CD14-positive monocyte (primary cell): ENCODE measurements at regions not wholly inside any gene's neighbourhood (a gene's known extent, or its start where the extent isn't known, plus 50 kb on each side); places are given as distances from the start of the nearest gene placed in this dataset.

Experiments used
- DNase-seq, 3 donors: peaks; one replicate each; pipeline ENCODE4 v3.0.0-alpha.2; 2011 to 2022
- H2AFZ ChIP-seq: 2 replicates; pipeline ENCODE4 v1.6.0; 2012; ENCODE audit warnings: mild to moderate bottlenecking, low read depth, low read length, inconsistent platforms; ENCODE audit not compliant: insufficient read depth, poor library complexity, severe bottlenecking
- H3K27ac ChIP-seq, 2 donors: 1 replicate in 1 of 2; 2 replicates in 1 of 2; pipeline ENCODE4 v1.5.1; 2012 to 2013; ENCODE audit warnings: low read length in 2 of 2, control low read depth in 1 of 2, inconsistent platforms in 1 of 2, low read depth in 1 of 2, mild to moderate bottlenecking in 1 of 2
- H3K27me3 ChIP-seq, 2 donors: one replicate each; pipeline versions ENCODE4 v1.6.0 to v1.6.1; 2011 to 2013; ENCODE audit warnings: low read length in 2 of 2; ENCODE audit not compliant: control insufficient read depth in 2 of 2, insufficient read depth in 2 of 2
- H3K36me3 ChIP-seq, 2 donors: replicated peaks in 1 of 2; 1 replicate in 1 of 2; 2 replicates in 1 of 2; pipeline versions ENCODE4 v1.5.1 to v1.6.1; 2012 to 2013; ENCODE audit warnings: low read length in 2 of 2, control low read depth in 1 of 2, inconsistent platforms in 1 of 2, mild to moderate bottlenecking in 1 of 2; ENCODE audit not compliant: insufficient read depth in 2 of 2, control insufficient read depth in 1 of 2
- H3K4me1 ChIP-seq, 2 donors: 1 replicate in 1 of 2; 2 replicates in 1 of 2; pipeline versions ENCODE4 v1.5.1 to v1.6.1; 2012 to 2013; ENCODE audit warnings: low read length in 2 of 2, control low read depth in 1 of 2, inconsistent platforms in 1 of 2, mild to moderate bottlenecking in 1 of 2, moderate library complexity in 1 of 2; ENCODE audit not compliant: insufficient read depth in 2 of 2, control insufficient read depth in 1 of 2
- H3K4me2 ChIP-seq: replicated peaks from 2 replicates; pipeline ENCODE3; 2012; ENCODE audit warnings: low read length, moderate library complexity, mild to moderate bottlenecking; ENCODE audit not compliant: poor library complexity, severe bottlenecking; ENCODE audit errors: extremely low read depth
- H3K4me3 ChIP-seq, 3 experiments: fragments of 200-600 bp in 1 of 3; sonication (generic) in 1 of 3; replicated peaks in 1 of 3; 1 replicate in 2 of 3; 2 replicates in 1 of 3; pipeline ENCODE4 v1.5.1; 2011 to 2013; ENCODE audit warnings: low read length in 3 of 3, mild to moderate bottlenecking in 3 of 3, control low read depth in 2 of 3, low read depth in 2 of 3, inconsistent platforms in 1 of 3, moderate library complexity in 1 of 3
- H3K79me2 ChIP-seq: 2 replicates; pipeline ENCODE4 v1.6.0; 2012; ENCODE audit warnings: mild to moderate bottlenecking, control low read depth, inconsistent platforms, low read length, moderate library complexity; ENCODE audit not compliant: insufficient read depth
- H3K9ac ChIP-seq: 2 replicates; pipeline ENCODE4 v1.6.0; 2017; ENCODE audit warnings: low read length, mild to moderate bottlenecking; ENCODE audit not compliant: insufficient read depth, poor library complexity, severe bottlenecking
- H3K9me3 ChIP-seq, 2 donors: replicated peaks in 1 of 2; 1 replicate in 1 of 2; 2 replicates in 1 of 2; pipeline versions ENCODE4 v1.5.1 to v1.6.1; 2012 to 2013; ENCODE audit warnings: low read length in 2 of 2, control low read depth in 1 of 2; ENCODE audit not compliant: control insufficient read depth in 1 of 2, insufficient read depth in 1 of 2
- H4K20me1 ChIP-seq: 2 replicates; pipeline ENCODE4 v1.6.0; 2012; ENCODE audit warnings: mild to moderate bottlenecking, low read length, control low read depth, moderate library complexity; ENCODE audit not compliant: insufficient read depth
- H3K27ac Mint-ChIP-seq, 7 donors: one replicate each; pipeline ENCODE4 v1.8.0; 2020; ENCODE audit warnings: mild to moderate bottlenecking in 7 of 7, mixed read lengths in 7 of 7, moderate library complexity in 6 of 7, inconsistent platforms in 2 of 7
- H3K27me3 Mint-ChIP-seq, 3 donors: one replicate each; pipeline ENCODE4 v1.8.0; 2021 to 2022; ENCODE audit warnings: low read depth in 3 of 3, mild to moderate bottlenecking in 3 of 3, mixed read lengths in 3 of 3, moderate library complexity in 3 of 3, inconsistent platforms in 1 of 3
- H3K36me3 Mint-ChIP-seq, 2 donors: one replicate each; pipeline ENCODE4 v1.8.0; 2020; ENCODE audit warnings: mixed read lengths in 2 of 2, inconsistent platforms in 1 of 2, mild to moderate bottlenecking in 1 of 2
- H3K4me1 Mint-ChIP-seq: one replicate; pipeline ENCODE4 v1.8.0; 2020; ENCODE audit warnings: mild to moderate bottlenecking, mixed read lengths
- H3K4me3 Mint-ChIP-seq, 2 donors: one replicate each; pipeline ENCODE4 v1.8.0; 2020; ENCODE audit warnings: mild to moderate bottlenecking in 2 of 2, mixed read lengths in 2 of 2, moderate library complexity in 1 of 2
- H3K9me3 Mint-ChIP-seq, 7 donors: one replicate each; pipeline ENCODE4 v1.8.0; 2020 to 2022; ENCODE audit warnings: mixed read lengths in 7 of 7, mild to moderate bottlenecking in 6 of 7, moderate library complexity in 6 of 7, inconsistent platforms in 2 of 7
- CTCF ChIP-seq: fragments of 200-600 bp; IDR thresholded peaks from one replicate; pipeline ENCODE4 v1.8.0; 2022; ENCODE audit warnings: antibody characterized with exemption, mild to moderate bottlenecking
- WGBS: methylation state at CpG from one replicate; pipeline ENCODE4 v1.1.5; 2013; ENCODE audit warnings: missing lambda C conversion rate; ENCODE audit not compliant: insufficient coverage; 5-methylcytosine and 5-hydroxymethylcytosine counted together
- intact Hi-C, 2 donors: fragments of 100-400 bp; cut with micrococcal nuclease; formaldehyde crosslinking; loops; one replicate each; pipeline versions ENCODE4 v1.15.0 to v1.15.1; 2023

GRCh38 chr3:177249203-177249602 lies 51.9 kb upstream of the TBL1XR1 start:
- H3K27me3 ChIP-seq: no peaks in the 10 kb centered on the region
- H3K4me3 ChIP-seq: no peak overlapping the region
- intact Hi-C loops: no loop called here
- H3K4me2 ChIP-seq: no peak overlapping the region
- peaks cover 0 to 6% (median 0%) of the 10 kb centered on the region in 7 donors for H3K9me3 Mint-ChIP-seq
- no peaks in the 10 kb centered on the region for H3K36me3 ChIP-seq
- H2AFZ ChIP-seq: no peak overlapping the region
- no peak for TF ChIP-seq CTCF
- no peak for DNase-seq
- no peaks in the 10 kb centered on the region for H4K20me1 ChIP-seq
- peaks cover 19% of the 10 kb centered on the region for H3K4me1 Mint-ChIP-seq
- peaks cover 0 to 3% (median 0%) of the 10 kb centered on the region in 3 donors for H3K27me3 Mint-ChIP-seq
- H3K4me1 ChIP-seq: peaks cover 13 to 17% of the 10 kb centered on the region in 2 donors
- H3K4me3 Mint-ChIP-seq: no peak overlapping the region
- H3K36me3 Mint-ChIP-seq: no peaks in the 10 kb centered on the region
- H3K79me2 ChIP-seq: no peaks in the 10 kb centered on the region
- 100% methylated on average over 1 of the region's 9 CpGs for WGBS
- H3K9ac ChIP-seq: no peak overlapping the region
- no peak overlapping the region for H3K27ac ChIP-seq
- no peaks in the 10 kb centered on the region for H3K9me3 ChIP-seq
- H3K27ac Mint-ChIP-seq: no peak overlapping the region

GRCh38 chr3:177250151-177250550 lies 52.9 kb upstream of the TBL1XR1 start:
- Mint-ChIP-seq H3K27ac (no peak overlapping the region), H3K9me3 (peaks cover 0 to 6% (median 0%) of the 10 kb centered on the region in 7 donors), H3K4me3 (no peak overlapping the region), H3K27me3 (peaks cover 0 to 3% (median 0%) of the 10 kb centered on the region in 3 donors), H3K36me3 (no peaks in the 10 kb centered on the region), H3K4me1 (peaks cover 19% of the 10 kb centered on the region)
- Histone ChIP-seq H3K4me3 (no peak overlapping the region), H3K36me3 (no peaks in the 10 kb centered on the region), H3K4me2 (no peak overlapping the region), H3K4me1 (peaks cover 13 to 17% of the 10 kb centered on the region in 2 donors), H2AFZ (no peak overlapping the region), H3K9me3 (no peaks in the 10 kb centered on the region), H3K9ac (no peak overlapping the region), H3K27me3 (no peaks in the 10 kb centered on the region), H4K20me1 (no peaks in the 10 kb centered on the region), H3K27ac (no peak overlapping the region), H3K79me2 (no peaks in the 10 kb centered on the region)
- no peak for TF ChIP-seq CTCF
- WGBS: 90% methylated on average over 1 of the region's 1 CpG
- DNase-seq: no peak
- intact Hi-C loops: loop anchor here in 1 of 2 donors (5.0 to 10.0 kb wide), 2 partner anchors 55 to 107 kb away; partner anchors contain the start of gene TBL1XR1
